HepG2 (cell line): ENCODE measurements at regions not wholly inside any gene's neighbourhood (a gene's known extent, or its start where the extent isn't known, plus 50 kb on each side); places are given as distances from the start of the nearest gene placed in this dataset.
A peak's percentile ranks its signal among the peaks of the same experiment; 100 is the strongest.
"Not testable (repeated sequence)": the region's sequence is repeated elsewhere in the genome, so short reads cannot be mapped to it uniquely, and the experiment has no call there.

ENCODE experiments used
- ATAC-seq: fragments of 200-7000 bp; cut with Tn5 transposase; 3 replicates; pipeline ENCODE4 v1.9.1; 2020; ENCODE audit warnings: mild to moderate bottlenecking, moderate library complexity
- BruUV-seq: library from RNA; stranded (reverse); fragments of 400-500 nt; replicated peaks from 2 replicates; lab custom pipeline; 2021; lab: Mats Ljungman, UMichigan
- CTCF ChIA-PET: fragments of 300-600 bp; formaldehyde crosslinking; extraction: SDS; loops from one replicate; lab custom pipeline; 2021; ENCODE audit warnings: low total read pairs, inconsistent platforms, low intra/inter-chr PET ratio; lab: Yijun Ruan, JAX
- POLR2A ChIA-PET: fragments of 350-600 bp; sonication (Branson Sonifier 250); formaldehyde crosslinking; loops from one replicate; lab custom pipeline; 2020; ENCODE audit warnings: antibody characterized with exemption, inconsistent platforms; lab: Yijun Ruan, JAX
- DNase-seq: peaks from one replicate; pipeline ENCODE4 v3.0.0-alpha.2; 2015; ENCODE audit warnings: low spot score
- FAIRE-seq: peaks from 3 replicates; lab custom pipeline; 2011; peaks lifted over from hg19 to GRCh38; lab: Jason Lieb, UNC
- H2AFZ ChIP-seq: one replicate; pipeline ENCODE4 v1.6.1; 2011; ENCODE audit warnings: low read length, inconsistent platforms
- H3K27ac ChIP-seq: fragments of 300-600 bp; 3 replicates; pipeline ENCODE4 v1.8.0; 2011; ENCODE audit warnings: mixed run types, mild to moderate bottlenecking, mixed read lengths, low read length, inconsistent platforms; ENCODE audit not compliant: insufficient read depth; ENCODE audit errors: extremely low read length
- H3K27me3 ChIP-seq, 2 experiments: fragments of 200-600 bp in 1 of 2; 2 replicates in 1 of 2; 3 replicates in 1 of 2; pipeline versions ENCODE4 v1.6.0 to v1.8.0; 2011; ENCODE audit warnings: low read length in 2 of 2, mild to moderate bottlenecking in 2 of 2, moderate library complexity in 2 of 2, inconsistent platforms in 1 of 2; ENCODE audit not compliant: insufficient read depth in 2 of 2, control insufficient read depth in 1 of 2
- H3K36me3 ChIP-seq, 2 experiments: fragments of 200-600 bp in 1 of 2; replicated peaks in 1 of 2; 2 replicates in 1 of 2; 3 replicates in 1 of 2; pipeline versions ENCODE4 v1.5.1 to v1.8.0; 2011; ENCODE audit warnings: low read length in 2 of 2, inconsistent platforms in 1 of 2; ENCODE audit not compliant: insufficient read depth in 2 of 2, control insufficient read depth in 1 of 2
- H3K4me1 ChIP-seq: 2 replicates; pipeline ENCODE4 v1.5.1; 2012; ENCODE audit warnings: low read length, inconsistent platforms; ENCODE audit not compliant: insufficient read depth
- H3K4me2 ChIP-seq: 2 replicates; pipeline ENCODE4 v1.6.0; 2011; ENCODE audit warnings: low read depth, low read length, inconsistent platforms
- H3K4me3 ChIP-seq, 3 experiments: fragments of 200-600 bp in 1 of 3; sonication (generic), shearing (Covaris generic) in 1 of 3; replicated peaks in 1 of 3; 2 replicates each; pipeline ENCODE4 v1.5.1; 2011 to 2016; ENCODE audit warnings: low read length in 3 of 3, inconsistent platforms in 2 of 3, low read depth in 2 of 3, mild to moderate bottlenecking in 2 of 3, control low read depth in 1 of 3, mixed read lengths in 1 of 3; ENCODE audit not compliant: insufficient read depth in 1 of 3
- H3K79me2 ChIP-seq: one replicate; pipeline ENCODE4 v1.6.1; 2011; ENCODE audit warnings: low read length, inconsistent platforms; ENCODE audit not compliant: insufficient read depth
- H3K9ac ChIP-seq: 2 replicates; pipeline ENCODE4 v1.6.0; 2011; ENCODE audit warnings: mild to moderate bottlenecking, low read depth, low read length, inconsistent platforms; ENCODE audit not compliant: insufficient read depth
- H3K9me3 ChIP-seq: 2 replicates; pipeline ENCODE4 v1.5.1; 2012; ENCODE audit warnings: mild to moderate bottlenecking, low read length
- H4K20me1 ChIP-seq: 2 replicates; pipeline ENCODE4 v1.6.0; 2011; ENCODE audit warnings: inconsistent platforms, mild to moderate bottlenecking, low read length, moderate library complexity; ENCODE audit not compliant: insufficient read depth
- MAFF ChIP-seq: IDR thresholded peaks from 2 replicates; pipeline ENCODE4 v1.6.1; 2011; ENCODE audit warnings: low read depth, low read length, improper control_type of control experiment
- MAFK ChIP-seq, 2 experiments: IDR thresholded peaks in 1 of 2; conservative IDR thresholded peaks in 1 of 2; 2 replicates each; pipeline ENCODE4 v1.6.1; 2011; ENCODE audit warnings: improper control_type of control experiment in 2 of 2, low read length in 2 of 2
- ZNF615 ChIP-seq: sonication (generic); formaldehyde crosslinking; IDR thresholded peaks from 2 replicates; pipeline ENCODE4 v1.5.0; 2020; ENCODE audit warnings: mild to moderate bottlenecking, missing genetic modification reagents, borderline replicate concordance
- WGBS: methylation state at CpG from one replicate; pipeline ENCODE4 v1.1.6; 2017; ENCODE audit warnings: low lambda C conversion rate; 5-methylcytosine and 5-hydroxymethylcytosine counted together
- in situ Hi-C: cut with HindIII; loops from 2 replicates; pipeline ENCODE4 v1.10.0; 2017; ENCODE audit warnings: low pct_unique_long_range_greater_than_20kb; ENCODE audit not compliant: extremely low pct_ligation_motif_present
- intact Hi-C: fragments of 100-400 bp; cut with micrococcal nuclease; formaldehyde crosslinking; loops from one replicate; pipeline ENCODE4 v1.10.0; 2022; ENCODE audit not compliant: unreplicated experiment

GRCh38 chr1:195656780-195657179 lies 951.5 kb downstream of the KCNT2 start:
- TF ChIP-seq MAFK (conservative IDR thresholded peaks at IDR 0.05 in 1 of 2, IDR thresholded peaks at IDR 0.05 in 1 of 2; ENCODE audit: low read length in 2 of 2) (peak in 1 of 2 experiments; percentile 67; a peak in 2 of 4 replicates), ZNF615 (no peak), MAFF (0 out of 2 replicates have a peak, but pooled peaks have one; percentile 1)
- Histone ChIP-seq H3K4me1 (no peaks in the 10 kb centered on the region), H3K9me3 (no peaks in the 10 kb centered on the region), H4K20me1 (no peaks in the 10 kb centered on the region), H3K4me3 (no peak overlapping the region), H3K4me2 (no peak overlapping the region), H3K79me2 (no peaks in the 10 kb centered on the region), H2AFZ (no peak overlapping the region), H3K36me3 (no peaks in the 10 kb centered on the region), H3K9ac (no peak overlapping the region), H3K27ac (no peak overlapping the region), H3K27me3 (no peaks in the 10 kb centered on the region)
- WGBS: 5% methylated on average over 1 of the region's 1 CpG
- ChIA-PET POLR2A (no interaction called here), CTCF (no interaction called here)
- in situ Hi-C loops: no loop called here
- intact Hi-C loops: no loop called here
- ATAC-seq (no peak), FAIRE-seq (no peak), DNase-seq (no peak)
- no TSS peak for BruUV-seq

GRCh38 chr1:195648875-195649274 lies 959.4 kb downstream of the KCNT2 start:
- FAIRE-seq, ATAC-seq, H3K36me3 ChIP-seq, H3K9me3 ChIP-seq, DNase-seq, H3K4me1 ChIP-seq, POLR2A ChIA-PET, intact Hi-C loops, H3K4me3 ChIP-seq, H3K4me2 ChIP-seq, H2AFZ ChIP-seq, BruUV-seq, H3K79me2 ChIP-seq, H3K27me3 ChIP-seq, H3K27ac ChIP-seq, H3K9ac ChIP-seq, in situ Hi-C loops, H4K20me1 ChIP-seq, CTCF ChIA-PET: not testable (repeated sequence)
- 7% methylated on average over 2 of the region's 2 CpGs for whole genome bisulfite sequencing
